ENCODE measurements at regions not wholly inside any gene's neighbourhood (a gene's known extent, or its start where the extent isn't known, plus 50 kb on each side); places are given as distances from the start of the nearest gene placed in this dataset.

- DNase-seq: no peak
- Histone ChIP-seq H3K79me2 (ENCODE audit: insufficient read depth) (no peaks in the 10 kb centered on the region), H3K36me3 (replicated peaks in 1 of 2; ENCODE audit: control insufficient read depth in 1 of 2, insufficient read depth in 2 of 2, low read length in 1 of 2) (no peaks in the 10 kb centered on the region), H3K27ac (ENCODE audit: low read depth in 2 of 2, low read length in 1 of 2) (no peak overlapping the region), H3K4me1 (ENCODE audit: control insufficient read depth in 1 of 2, insufficient read depth in 2 of 2, low read depth in 1 of 2, low read length in 1 of 2) (no peaks in the 10 kb centered on the region), H3K9ac (no peak overlapping the region), H3K9me2 (no peaks in the 10 kb centered on the region), H3K9me3 (no peaks in the 10 kb centered on the region), H3F3A (replicated peaks; ENCODE audit: insufficient read depth) (no peaks in the 10 kb centered on the region), H3K4me2 (no peak overlapping the region), H3K4me3 (ENCODE audit: low read depth in 2 of 2, low read length in 1 of 2) (no peak overlapping the region), H2AFZ (ENCODE audit: low read depth) (no peak overlapping the region), H4K20me1 (ENCODE audit: insufficient read depth) (no peaks in the 10 kb centered on the region), H3K27me3 (ENCODE audit: insufficient read depth) (no peaks in the 10 kb centered on the region; the same call in 1 of the 2 replicates)
- ChIA-PET POLR2A (interaction anchor here (0.6 kb wide), 1 partner anchor 269 kb away, joined by 4 read pairs; no protein-coding TSS in a partner anchor), CTCF (interaction anchor here (3.8 kb wide), 1 partner anchor 8 kb away, joined by 17 read pairs; no protein-coding TSS in a partner anchor)
- WGBS (ENCODE audit: low lambda C conversion rate): 71% methylated on average over 7 of the region's 7 CpGs
- TF ChIP-seq MAX (IDR thresholded peaks at IDR 0.05; ENCODE audit: low read depth) (no peak), USF2 (IDR thresholded peaks at IDR 0.05; ENCODE audit: borderline replicate concordance, low read depth, low read length) (no peak), SMC3 (IDR thresholded peaks at IDR 0.05; ENCODE audit: low read depth, low read length) (no peak), MXI1 (IDR thresholded peaks at IDR 0.05; ENCODE audit: low read depth, low read length) (no peak), IRF3 (IDR thresholded peaks at IDR 0.05; ENCODE audit: low read depth, low read length) (no peak), ELF1 (IDR thresholded peaks at IDR 0.05) (no peak), FOXJ3 (CRISPR knock-in tag; IDR thresholded peaks at IDR 0.05) (no peak), YY1 (IDR thresholded peaks at IDR 0.05; ENCODE audit: low read depth) (no peak), RCOR1 (IDR thresholded peaks at IDR 0.05; ENCODE audit: low read length) (no peak), GATA2 (CRISPR knock-in tag; IDR thresholded peaks at IDR 0.05) (no peak), TCF12 (IDR thresholded peaks at IDR 0.05) (no peak), TAF1 (IDR thresholded peaks at IDR 0.05; ENCODE audit: borderline replicate concordance, low read depth, low read length) (no peak), FOSL2 (IDR thresholded peaks at IDR 0.05; ENCODE audit: borderline replicate concordance, low read depth) (no peak), REST (IDR thresholded peaks at IDR 0.05; ENCODE audit: low read depth, low read length) (no peak), FOXM1 (IDR thresholded peaks at IDR 0.05; ENCODE audit: low read depth) (no peak), ZBTB33 (IDR thresholded peaks at IDR 0.05; ENCODE audit: borderline replicate concordance, low read depth) (no peak), NFIC (IDR thresholded peaks at IDR 0.05; ENCODE audit: borderline replicate concordance) (no peak), RFX5 (IDR thresholded peaks at IDR 0.05; ENCODE audit: low read length) (no peak), EP300 (IDR thresholded peaks at IDR 0.05; ENCODE audit: borderline replicate concordance in 1 of 2, low read depth in 1 of 2, low read length in 1 of 2) (no peak), RAD21 (IDR thresholded peaks at IDR 0.05; ENCODE audit: low read length) (no peak)
These were observed 54.3 kb upstream of the CIT start for GRCh38 chr12:119931402-119931801.

All from SK-N-SH (cell line).